Testis (tissue), 2 donors: ENCODE measurements at regions not wholly inside any gene's neighbourhood (a gene's known extent, or its start where the extent isn't known, plus 50 kb on each side); places are given as distances from the start of the nearest gene placed in this dataset.

ENCODE experiments used
- CTCF ChIP-seq, 3 experiments: fragments of 450-650 bp in 2 of 3; fragments of 200-600 bp in 1 of 3; sonication (generic) in 1 of 3; IDR thresholded peaks; one replicate each; pipeline ENCODE4 v1.5.1; 2016 to 2019; ENCODE audit warnings: antibody characterized with exemption in 3 of 3, mild to moderate bottlenecking in 2 of 3, moderate library complexity in 1 of 3
- POLR2A ChIP-seq: fragments of 450-650 bp; IDR thresholded peaks from one replicate; pipeline ENCODE4 v1.6.1; 2017; ENCODE audit warnings: antibody characterized with exemption, mild to moderate bottlenecking, moderate library complexity

GRCh38 chr20:57973886-57974285 is 254.6 kb downstream of the ANKRD60 start:
- TF ChIP-seq POLR2A (no peak), CTCF (IDR thresholded peaks at IDR 0.05) (no peak)
